Calu3 (cell line): ENCODE measurements at regions not wholly inside any gene's neighbourhood (a gene's known extent, or its start where the extent isn't known, plus 50 kb on each side); places are given as distances from the start of the nearest gene placed in this dataset.

Source experiments
- BruUV-seq: library from RNA; stranded (reverse); fragments of 400-500 nt; replicated peaks from 2 replicates; lab custom pipeline; 2021; lab: Mats Ljungman, UMichigan
- CTCF ChIA-PET: fragments of 300-600 bp; sonication (Branson Sonifier 250); formaldehyde crosslinking; loops from one replicate; lab custom pipeline; 2022; ENCODE audit warnings: antibody characterized with exemption; lab: Charles Lee
- DNase-seq: peaks from one replicate; pipeline ENCODE4 v3.0.0; 2022
- H3K27ac Mint-ChIP-seq: one replicate; pipeline ENCODE4 v1.8.0; 2022; ENCODE audit warnings: mixed read lengths; ENCODE audit not compliant: unreplicated experiment
- H3K27me3 Mint-ChIP-seq: one replicate; pipeline ENCODE4 v1.8.0; 2022; ENCODE audit warnings: mixed read lengths; ENCODE audit not compliant: unreplicated experiment
- H3K36me3 Mint-ChIP-seq: one replicate; pipeline ENCODE4 v1.8.0; 2022; ENCODE audit warnings: mild to moderate bottlenecking, moderate library complexity, mixed read lengths; ENCODE audit not compliant: insufficient read depth, unreplicated experiment
- H3K4me1 Mint-ChIP-seq: one replicate; pipeline ENCODE4 v1.8.0; 2022; ENCODE audit warnings: mild to moderate bottlenecking, low read depth, mixed read lengths; ENCODE audit not compliant: unreplicated experiment
- H3K4me3 Mint-ChIP-seq: one replicate; pipeline ENCODE4 v1.8.0; 2022; ENCODE audit warnings: mild to moderate bottlenecking, low read depth, moderate library complexity, mixed read lengths; ENCODE audit not compliant: unreplicated experiment
- H3K9me3 Mint-ChIP-seq: one replicate; pipeline ENCODE4 v1.8.0; 2022; ENCODE audit warnings: low read depth, mixed read lengths; ENCODE audit not compliant: unreplicated experiment
- intact Hi-C: fragments of 100-400 bp; cut with micrococcal nuclease; formaldehyde crosslinking; loops from one replicate; pipeline ENCODE4 v1.10.0; 2022; ENCODE audit not compliant: unreplicated experiment
- TF ChIP-seq, protein P1 (sequence below): fragments of 200-600 bp; IDR thresholded peaks from one replicate; pipeline ENCODE4 v1.8.0; 2022; ENCODE audit warnings: antibody characterized with exemption; ENCODE audit not compliant: unreplicated experiment

DNA sequence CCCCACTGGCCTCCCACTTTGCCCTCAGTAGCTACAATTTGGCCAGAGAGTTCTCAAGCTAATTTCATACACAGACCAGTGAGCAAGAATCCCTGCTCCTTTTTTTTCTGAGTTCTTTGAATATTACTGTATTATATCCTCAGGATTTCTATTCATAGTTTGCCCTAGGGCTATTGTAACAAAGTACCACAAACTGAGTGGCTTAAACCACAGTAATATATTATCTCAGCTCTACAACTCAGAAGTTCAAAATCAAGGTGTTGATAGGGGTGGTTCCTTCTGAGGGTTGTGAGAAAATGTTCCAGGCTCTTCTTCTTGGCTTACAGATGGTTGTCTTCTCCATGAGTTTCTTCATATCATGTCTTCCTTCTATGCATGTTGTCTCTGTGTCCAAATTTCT lies 289.4 kb upstream of the ESRRG start:
- intact Hi-C loops: no loop called here
- BruUV-seq: no TSS peak
- H3K4me3 Mint-ChIP-seq: no peak overlapping the region
- no peaks in the 10 kb centered on the region for H3K27me3 Mint-ChIP-seq
- H3K4me1 Mint-ChIP-seq: no peaks in the 10 kb centered on the region
- H3K36me3 Mint-ChIP-seq: no peaks in the 10 kb centered on the region
- no peak for DNase-seq
- TF ChIP-seq, protein P1, sequence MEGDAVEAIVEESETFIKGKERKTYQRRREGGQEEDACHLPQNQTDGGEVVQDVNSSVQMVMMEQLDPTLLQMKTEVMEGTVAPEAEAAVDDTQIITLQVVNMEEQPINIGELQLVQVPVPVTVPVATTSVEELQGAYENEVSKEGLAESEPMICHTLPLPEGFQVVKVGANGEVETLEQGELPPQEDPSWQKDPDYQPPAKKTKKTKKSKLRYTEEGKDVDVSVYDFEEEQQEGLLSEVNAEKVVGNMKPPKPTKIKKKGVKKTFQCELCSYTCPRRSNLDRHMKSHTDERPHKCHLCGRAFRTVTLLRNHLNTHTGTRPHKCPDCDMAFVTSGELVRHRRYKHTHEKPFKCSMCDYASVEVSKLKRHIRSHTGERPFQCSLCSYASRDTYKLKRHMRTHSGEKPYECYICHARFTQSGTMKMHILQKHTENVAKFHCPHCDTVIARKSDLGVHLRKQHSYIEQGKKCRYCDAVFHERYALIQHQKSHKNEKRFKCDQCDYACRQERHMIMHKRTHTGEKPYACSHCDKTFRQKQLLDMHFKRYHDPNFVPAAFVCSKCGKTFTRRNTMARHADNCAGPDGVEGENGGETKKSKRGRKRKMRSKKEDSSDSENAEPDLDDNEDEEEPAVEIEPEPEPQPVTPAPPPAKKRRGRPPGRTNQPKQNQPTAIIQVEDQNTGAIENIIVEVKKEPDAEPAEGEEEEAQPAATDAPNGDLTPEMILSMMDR: no peak
- CTCF ChIA-PET: interaction anchor here (0.5 kb wide), 1 partner anchor 517 kb away, joined by 5 read pairs; no protein-coding TSS in a partner anchor
- no peaks in the 10 kb centered on the region for H3K9me3 Mint-ChIP-seq
- no peak overlapping the region for H3K27ac Mint-ChIP-seq

DNA sequence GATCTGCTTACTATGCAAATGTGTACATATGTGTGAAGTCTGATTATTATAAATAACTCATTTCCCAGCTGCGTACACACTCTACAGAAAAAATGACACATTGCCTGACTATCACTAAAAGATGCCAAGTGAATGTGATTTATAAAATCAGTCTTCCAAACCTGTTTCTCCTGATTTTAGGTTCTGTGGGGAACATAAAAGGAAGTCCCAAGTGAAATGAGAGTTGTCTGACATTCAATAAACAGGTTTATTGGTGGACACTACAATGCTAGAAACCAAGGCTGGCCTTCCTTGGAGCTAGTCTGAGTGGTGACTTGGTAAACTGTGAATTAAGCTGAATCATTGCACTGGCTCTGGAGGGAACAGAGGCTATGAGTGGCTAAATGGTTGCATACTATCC lies 287.9 kb upstream of the ESRRG start:
- TF ChIP-seq, protein P1: no peak
- Mint-ChIP-seq H3K27me3 (no peaks in the 10 kb centered on the region), H3K4me1 (no peaks in the 10 kb centered on the region), H3K36me3 (no peaks in the 10 kb centered on the region), H3K9me3 (no peaks in the 10 kb centered on the region), H3K4me3 (no peak overlapping the region), H3K27ac (no peak overlapping the region)
- CTCF ChIA-PET: no interaction called here
- intact Hi-C loops: no loop called here
- no TSS peak for BruUV-seq
- no peak for DNase-seq

DNA sequence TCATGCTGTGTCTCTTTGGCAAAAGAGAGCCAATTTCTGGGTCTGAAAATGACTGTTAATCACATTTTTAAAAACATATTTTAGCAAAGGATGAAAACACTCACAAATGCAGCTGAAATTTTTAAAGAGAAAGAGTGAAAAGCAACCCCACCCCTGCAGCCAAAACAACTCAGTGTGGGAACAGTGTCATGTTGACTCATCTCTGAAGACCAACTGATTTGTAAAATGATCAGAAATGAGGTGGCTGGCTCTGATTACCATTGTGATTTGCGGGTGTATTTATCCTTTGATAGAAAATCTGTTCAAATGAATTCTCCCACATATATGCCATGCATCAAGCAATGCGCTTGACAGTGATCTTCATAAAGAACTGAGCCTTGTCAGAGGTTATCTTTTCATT lies 287.0 kb upstream of the ESRRG start:
- Mint-ChIP-seq H3K4me1 (no peaks in the 10 kb centered on the region), H3K27me3 (no peaks in the 10 kb centered on the region), H3K27ac (no peak overlapping the region), H3K9me3 (no peaks in the 10 kb centered on the region), H3K36me3 (no peaks in the 10 kb centered on the region), H3K4me3 (no peak overlapping the region)
- TF ChIP-seq, protein P1: no peak
- CTCF ChIA-PET: no interaction called here
- intact Hi-C loops: no loop called here
- BruUV-seq: no TSS peak
- no peak for DNase-seq

DNA sequence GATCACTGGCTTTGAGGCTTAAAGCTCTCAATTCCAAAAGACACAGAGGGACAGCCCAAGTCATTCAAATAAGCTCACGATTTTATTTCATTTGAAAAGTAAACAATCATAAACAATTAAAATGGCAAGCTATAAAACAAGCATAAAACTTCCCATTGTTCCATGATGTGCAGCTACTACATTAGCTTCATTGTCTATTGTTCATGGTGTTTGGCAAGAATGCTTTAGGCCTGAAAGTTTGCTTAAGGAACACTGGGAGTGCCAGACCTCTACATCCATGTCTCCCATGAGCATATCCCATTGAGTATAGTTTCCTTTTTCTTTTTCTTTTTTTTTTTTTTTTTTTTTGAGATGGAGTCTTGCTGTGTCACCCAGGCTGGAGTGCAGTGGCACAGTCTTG lies 286.1 kb upstream of the ESRRG start:
- intact Hi-C loops: no loop called here
- H3K27ac Mint-ChIP-seq: no peak overlapping the region
- no peak for DNase-seq
- H3K9me3 Mint-ChIP-seq: peaks cover 1% of the 10 kb centered on the region
- no peaks in the 10 kb centered on the region for H3K27me3 Mint-ChIP-seq
- peaks cover 4% of the 10 kb centered on the region for H3K4me1 Mint-ChIP-seq
- H3K4me3 Mint-ChIP-seq: no peak overlapping the region
- TF ChIP-seq, protein P1: no peak
- CTCF ChIA-PET: interaction anchor here (0.6 to 1.0 kb wide), 3 partner anchors 20 to 241 kb away, joined by 3 to 13 read pairs (median 3); no protein-coding TSS in a partner anchor
- H3K36me3 Mint-ChIP-seq: no peaks in the 10 kb centered on the region
- BruUV-seq: no TSS peak
